DMS79 treated with DMSO at 0.1 percent for 48 hours (cell line): ENCODE measurements at regions not wholly inside any gene's neighbourhood (a gene's known extent, or its start where the extent isn't known, plus 50 kb on each side); places are given as distances from the start of the nearest gene placed in this dataset.

Experiments
- DNase-seq: peaks from one replicate; lab custom pipeline; 2025; lab: John Stamatoyannopoulos, UW

- peak; percentile 16 for DNase-seq
Observed at GRCh38 chrX:5829469-5829868, 399.2 kb downstream of the NLGN4X start.

- DNase-seq = peak; percentile 4
Observed at GRCh38 chrX:5829060-5829459, 399.6 kb downstream of the NLGN4X start.

- DNase-seq = no peak
Observed at GRCh38 chrX:5823903-5824302, 404.8 kb downstream of the NLGN4X start.

- no peak for DNase-seq
Observed at GRCh38 chrX:5810636-5811035, 418.0 kb downstream of the NLGN4X start.

- DNase-seq = no peak
Observed at GRCh38 chrX:5807181-5807580, 421.5 kb downstream of the NLGN4X start.

GRCh38 chrX:5802391-5802790 is 426.3 kb downstream of the NLGN4X start:
- DNase-seq = no peak

- DNase-seq = no peak
Observed at GRCh38 chrX:5791721-5792120, 436.9 kb downstream of the NLGN4X start.

- DNase-seq = no peak
Observed at GRCh38 chrX:5788910-5789309, 439.8 kb downstream of the NLGN4X start.

- no peak for DNase-seq
Observed at GRCh38 chrX:5780821-5781220, 447.8 kb downstream of the NLGN4X start.

- no peak for DNase-seq
Observed at GRCh38 chrX:5775846-5776430, 452.7 kb downstream of the NLGN4X start.

- DNase-seq = no peak
Observed at GRCh38 chrX:5774446-5774845, 454.2 kb downstream of the NLGN4X start.

- no peak for DNase-seq
Observed at GRCh38 chrX:5771441-5771840, 457.2 kb downstream of the NLGN4X start.

GRCh38 chrX:5756616-5757015 is 472.1 kb downstream of the NLGN4X start:
- DNase-seq = no peak

GRCh38 chrX:5753291-5753690 is 475.4 kb downstream of the NLGN4X start:
- no peak for DNase-seq

- DNase-seq = no peak
Observed at GRCh38 chrX:5752831-5753230, 475.8 kb downstream of the NLGN4X start.

- no peak for DNase-seq
Observed at GRCh38 chrX:5748586-5749150, 480.0 kb downstream of the NLGN4X start.

- DNase-seq = no peak
Observed at GRCh38 chrX:5746231-5746630, 482.4 kb downstream of the NLGN4X start.

GRCh38 chrX:5733501-5733900 is 495.2 kb downstream of the NLGN4X start:
- DNase-seq = no peak

- DNase-seq = no peak
Observed at GRCh38 chrX:5730556-5730955, 498.1 kb downstream of the NLGN4X start.

GRCh38 chrX:5726224-5726623 is 502.4 kb downstream of the NLGN4X start:
- no peak for DNase-seq

GRCh38 chrX:5724123-5724522 is 504.5 kb downstream of the NLGN4X start:
- no peak for DNase-seq

GRCh38 chrX:5718651-5719050 is 510.0 kb downstream of the NLGN4X start:
- no peak for DNase-seq

- no peak for DNase-seq
Observed at GRCh38 chrX:5716666-5717065, 512.0 kb downstream of the NLGN4X start.

- DNase-seq = no peak
Observed at GRCh38 chrX:5708251-5708650, 520.4 kb downstream of the NLGN4X start.
